ENCODE measurements at regions not wholly inside any gene's neighbourhood (a gene's known extent, or its start where the extent isn't known, plus 50 kb on each side); places are given as distances from the start of the nearest gene placed in this dataset.
"Not testable (repeated sequence)": the region's sequence is repeated elsewhere in the genome, so short reads cannot be mapped to it uniquely, and the experiment has no call there.

GRCh38 chr18:23324056-23324811, 128.9 kb upstream of the RIOK3 start:
- DNase-seq, result no peak
- Histone ChIP-seq H3K9ac (no peak overlapping the region), H3K36me3 (ENCODE audit: low read depth) (no peaks in the 10 kb centered on the region), H3K27me3 (replicated peaks; ENCODE audit: insufficient read depth) (no peaks in the 10 kb centered on the region), H3K27ac (no peak overlapping the region), H3K9me2 (ENCODE audit: insufficient read depth) (no peaks in the 10 kb centered on the region), H3K4me2 (ENCODE audit: unreplicated experiment) (no peak overlapping the region), H2AFZ (no peak overlapping the region), H3K9me3 (ENCODE audit: low read depth) (no peaks in the 10 kb centered on the region), H3F3A (ENCODE audit: insufficient read depth) (no peaks in the 10 kb centered on the region), H3K4me3 (no peak overlapping the region), H3K79me2 (ENCODE audit: insufficient read depth) (no peaks in the 10 kb centered on the region), H4K20me1 (ENCODE audit: insufficient read depth) (no peaks in the 10 kb centered on the region), H3K4me1 (ENCODE audit: insufficient read depth) (no peaks in the 10 kb centered on the region)
- TF ChIP-seq EZH2phosphoT487 (IDR thresholded peaks at IDR 0.05; ENCODE audit: insufficient read depth, low read depth), result no peak
- no peak for TF ChIP-seq EZH2 (IDR thresholded peaks at IDR 0.05; ENCODE audit: insufficient read depth, poor library complexity, severe bottlenecking)
- WGBS, 2 experiments (ENCODE audit: low coverage in 1 of 2, low lambda C conversion rate in 2 of 2, missing lambda C conversion rate in 2 of 2), result 94 to 96% methylated on average over 11 of the region's 11 CpGs
- in situ Hi-C loops (cut with MboI), result no loop called here

- no peaks in the 10 kb centered on the region for H3K9me3 ChIP-seq (ENCODE audit: low read depth)
- no peak overlapping the region for H3K4me2 ChIP-seq (ENCODE audit: unreplicated experiment)
- H3F3A ChIP-seq (ENCODE audit: insufficient read depth), result no peaks in the 10 kb centered on the region
- TF ChIP-seq EZH2 (IDR thresholded peaks at IDR 0.05; ENCODE audit: insufficient read depth, poor library complexity, severe bottlenecking) (no peak), EZH2phosphoT487 (IDR thresholded peaks at IDR 0.05; ENCODE audit: insufficient read depth, low read depth) (no peak)
- no peaks in the 10 kb centered on the region for H3K36me3 ChIP-seq (ENCODE audit: low read depth)
- no peak for DNase-seq
- no peak overlapping the region for H3K4me3 ChIP-seq
- H2AFZ ChIP-seq, result no peak overlapping the region
- whole genome bisulfite sequencing, 2 experiments (ENCODE audit: low coverage in 1 of 2, low lambda C conversion rate in 2 of 2, missing lambda C conversion rate in 2 of 2), result 84 to 86% methylated on average over 4 of the region's 4 CpGs
- H3K27me3 ChIP-seq (replicated peaks; ENCODE audit: insufficient read depth), result no peaks in the 10 kb centered on the region
- no peaks in the 10 kb centered on the region for H3K9me2 ChIP-seq (ENCODE audit: insufficient read depth)
- H3K9ac ChIP-seq, result no peak overlapping the region
- no peaks in the 10 kb centered on the region for H3K4me1 ChIP-seq (ENCODE audit: insufficient read depth)
- in situ Hi-C loops (cut with MboI), result no loop called here
- no peaks in the 10 kb centered on the region for H4K20me1 ChIP-seq (ENCODE audit: insufficient read depth)
- H3K27ac ChIP-seq, result no peak overlapping the region
- H3K79me2 ChIP-seq (ENCODE audit: insufficient read depth), result no peaks in the 10 kb centered on the region
Measured at GRCh38 chr18:23324861-23325260, 128.2 kb upstream of the RIOK3 start.

GRCh38 chr18:23329671-23330070, 123.4 kb upstream of the RIOK3 start:
- WGBS, 2 experiments (ENCODE audit: low coverage in 1 of 2, low lambda C conversion rate in 2 of 2, missing lambda C conversion rate in 2 of 2), result 88 to 95% methylated on average over 3 of the region's 3 CpGs
- H3K27ac ChIP-seq, result not testable (repeated sequence)

GRCh38 chr18:23330423-23330822, 122.7 kb upstream of the RIOK3 start:
- H4K20me1 ChIP-seq (ENCODE audit: insufficient read depth), result no peaks in the 10 kb centered on the region
- H3K9me3 ChIP-seq (ENCODE audit: low read depth), result no peaks in the 10 kb centered on the region
- H3K36me3 ChIP-seq (ENCODE audit: low read depth), result no peaks in the 10 kb centered on the region
- TF ChIP-seq EZH2 (IDR thresholded peaks at IDR 0.05; ENCODE audit: insufficient read depth, poor library complexity, severe bottlenecking) (no peak), EZH2phosphoT487 (IDR thresholded peaks at IDR 0.05; ENCODE audit: insufficient read depth, low read depth) (no peak)
- H2AFZ ChIP-seq, result no peak overlapping the region
- H3K9ac ChIP-seq, result no peak overlapping the region
- in situ Hi-C loops (cut with MboI), result no loop called here
- no peaks in the 10 kb centered on the region for H3F3A ChIP-seq (ENCODE audit: insufficient read depth)
- no peaks in the 10 kb centered on the region for H3K79me2 ChIP-seq (ENCODE audit: insufficient read depth)
- DNase-seq, result no peak
- no peaks in the 10 kb centered on the region for H3K9me2 ChIP-seq (ENCODE audit: insufficient read depth)
- no peak overlapping the region for H3K27ac ChIP-seq
- no peaks in the 10 kb centered on the region for H3K4me1 ChIP-seq (ENCODE audit: insufficient read depth)
- H3K4me3 ChIP-seq, result no peak overlapping the region
- H3K4me2 ChIP-seq (ENCODE audit: unreplicated experiment), result no peak overlapping the region
- H3K27me3 ChIP-seq (replicated peaks; ENCODE audit: insufficient read depth), result no peaks in the 10 kb centered on the region
- 88 to 91% methylated on average over 8 of the region's 8 CpGs for WGBS, 2 experiments (ENCODE audit: low coverage in 1 of 2, low lambda C conversion rate in 2 of 2, missing lambda C conversion rate in 2 of 2)

More at GRCh38 chr18:23329671-23330070, 123.4 kb upstream of the RIOK3 start:
- H3K79me2 ChIP-seq (ENCODE audit: insufficient read depth); H3K27me3 ChIP-seq (replicated peaks; ENCODE audit: insufficient read depth); H3K36me3 ChIP-seq (ENCODE audit: low read depth); H3K9me2 ChIP-seq (ENCODE audit: insufficient read depth); H3F3A ChIP-seq (ENCODE audit: insufficient read depth); H3K4me2 ChIP-seq (ENCODE audit: unreplicated experiment); H3K4me3 ChIP-seq; H3K4me1 ChIP-seq (ENCODE audit: insufficient read depth); H4K20me1 ChIP-seq (ENCODE audit: insufficient read depth); H3K9me3 ChIP-seq (ENCODE audit: low read depth); H3K9ac ChIP-seq; in situ Hi-C loops (cut with MboI); H2AFZ ChIP-seq; DNase-seq: not testable (repeated sequence)
